IMR-90 (cell line): ENCODE measurements at regions not wholly inside any gene's neighbourhood (a gene's known extent, or its start where the extent isn't known, plus 50 kb on each side); places are given as distances from the start of the nearest gene placed in this dataset.

Experiments used
- ATAC-seq: fragments of 200-7000 bp; cut with Tn5 transposase; 2 replicates; pipeline ENCODE4 v1.9.1; 2020; ENCODE audit warnings: low read depth, mild to moderate bottlenecking, moderate library complexity
- BruUV-seq: library from RNA; stranded (reverse); fragments of 400-500 nt; replicated peaks from 2 replicates; lab custom pipeline; 2021; lab: Mats Ljungman, UMichigan
- CTCF ChIA-PET: fragments of 300-600 bp; formaldehyde crosslinking; extraction: SDS; loops from one replicate; lab custom pipeline; 2021; ENCODE audit warnings: antibody characterized with exemption; lab: Yijun Ruan, JAX
- POLR2A ChIA-PET: fragments of 300-600 bp; sonication (Branson Sonifier 250); formaldehyde crosslinking; loops from one replicate; lab custom pipeline; 2022; ENCODE audit warnings: antibody characterized with exemption; ENCODE audit not compliant: unreplicated experiment; lab: Charles Lee
- DNase-seq: peaks from one replicate; pipeline ENCODE4 v3.0.0; 2013
- H2AFZ ChIP-seq: replicated peaks from 2 replicates; pipeline ENCODE3; 2013; ENCODE audit warnings: low read length, mild to moderate bottlenecking; ENCODE audit not compliant: poor library complexity
- H2AK5ac ChIP-seq: 2 replicates; pipeline ENCODE4 v1.6.1; 2013; ENCODE audit warnings: low read depth, low read length, inconsistent platforms
- H2AK9ac ChIP-seq: replicated peaks from 2 replicates; pipeline ENCODE3; 2013; ENCODE audit warnings: mild to moderate bottlenecking, low read depth, low read length, moderate library complexity; ENCODE audit not compliant: poor library complexity
- H2BK120ac ChIP-seq: 2 replicates; pipeline ENCODE4 v1.6.1; 2013; ENCODE audit warnings: low read depth, low read length, inconsistent platforms
- H2BK15ac ChIP-seq: 3 replicates; pipeline ENCODE4 v1.6.1; 2013; ENCODE audit warnings: low read depth, low read length, inconsistent platforms
- H2BK20ac ChIP-seq: 2 replicates; pipeline ENCODE4 v1.6.1; 2013; ENCODE audit warnings: low read depth, mild to moderate bottlenecking, inconsistent platforms, low read length, moderate library complexity
- H2BK5ac ChIP-seq: 2 replicates; pipeline ENCODE4 v1.6.1; 2013; ENCODE audit warnings: mild to moderate bottlenecking, low read depth, low read length, inconsistent platforms; ENCODE audit not compliant: poor library complexity, severe bottlenecking
- H3K14ac ChIP-seq: replicated peaks from 2 replicates; pipeline ENCODE4 v1.6.1; 2013; ENCODE audit warnings: low read depth, low read length, inconsistent platforms
- H3K18ac ChIP-seq: 2 replicates; pipeline ENCODE4 v1.6.1; 2013; ENCODE audit warnings: low read depth, low read length, control low read depth
- H3K23ac ChIP-seq: 2 replicates; pipeline ENCODE4 v1.6.1; 2013; ENCODE audit warnings: low read depth, low read length, inconsistent platforms
- H3K27ac ChIP-seq: 2 replicates; pipeline ENCODE4 v1.5.1; 2013; ENCODE audit warnings: mild to moderate bottlenecking, control low read depth, low read length; ENCODE audit not compliant: insufficient read depth
- H3K27me3 ChIP-seq: 2 replicates; pipeline ENCODE4 v1.6.1; 2013; ENCODE audit warnings: low read length; ENCODE audit not compliant: control insufficient read depth, insufficient read depth
- H3K36me3 ChIP-seq: 2 replicates; pipeline ENCODE4 v1.6.1; 2013; ENCODE audit warnings: low read length, mixed read lengths; ENCODE audit not compliant: control insufficient read depth, insufficient read depth
- H3K4ac ChIP-seq: 2 replicates; pipeline ENCODE4 v1.6.1; 2013; ENCODE audit warnings: low read depth, low read length, inconsistent platforms
- H3K4me1 ChIP-seq: 2 replicates; pipeline ENCODE4 v1.6.1; 2013; ENCODE audit warnings: low read length, mixed read lengths; ENCODE audit not compliant: control insufficient read depth, insufficient read depth
- H3K4me2 ChIP-seq: 2 replicates; pipeline ENCODE4 v1.6.1; 2013; ENCODE audit warnings: low read depth, mild to moderate bottlenecking, control low read depth, low read length, moderate library complexity
- H3K4me3 ChIP-seq: 2 replicates; pipeline ENCODE4 v1.5.1; 2013; ENCODE audit warnings: low read depth, mild to moderate bottlenecking, control low read depth, low read length, moderate library complexity; ENCODE audit not compliant: insufficient read depth
- H3K56ac ChIP-seq: 2 replicates; pipeline ENCODE4 v1.6.1; 2013; ENCODE audit warnings: low read length, inconsistent platforms; ENCODE audit not compliant: insufficient read depth; ENCODE audit errors: extremely low read depth
- H3K79me1 ChIP-seq, 2 experiments: 2 replicates each; pipeline ENCODE4 v1.6.1; 2013; ENCODE audit warnings: low read length in 2 of 2, inconsistent platforms in 1 of 2, low read depth in 1 of 2
- H3K9ac ChIP-seq: 2 replicates; pipeline ENCODE4 v1.6.1; 2013; ENCODE audit warnings: low read depth, low read length, control low read depth
- H3K9me1 ChIP-seq: 2 replicates; pipeline ENCODE4 v1.6.1; 2013; ENCODE audit warnings: low read length, inconsistent platforms; ENCODE audit not compliant: insufficient read depth
- H3K9me3 ChIP-seq: 2 replicates; pipeline ENCODE4 v1.6.1; 2013; ENCODE audit warnings: low read length; ENCODE audit not compliant: control insufficient read depth, insufficient read depth
- H4K20me1 ChIP-seq: 2 replicates; pipeline ENCODE4 v1.6.1; 2013; ENCODE audit warnings: low read length, inconsistent platforms; ENCODE audit not compliant: insufficient read depth
- H4K5ac ChIP-seq: 2 replicates; pipeline ENCODE4 v1.6.1; 2013; ENCODE audit warnings: mild to moderate bottlenecking, low read depth, low read length, control low read depth
- H4K8ac ChIP-seq, 2 experiments: 2 replicates each; pipeline ENCODE4 v1.6.1; 2013; ENCODE audit warnings: low read depth in 2 of 2, low read length in 2 of 2, control low read depth in 1 of 2, inconsistent platforms in 1 of 2
- H4K91ac ChIP-seq: 2 replicates; pipeline ENCODE4 v1.6.1; 2013; ENCODE audit warnings: low read depth, low read length, inconsistent platforms; ENCODE audit not compliant: insufficient read depth
- BHLHE40 ChIP-seq: fragments of 150-350 bp; IDR thresholded peaks from 2 replicates; pipeline ENCODE4 v1.6.1; 2016; ENCODE audit warnings: mild to moderate bottlenecking, low read depth, low read length
- CHD1 ChIP-seq: IDR thresholded peaks from 2 replicates; pipeline ENCODE4 v1.6.1; 2012; ENCODE audit warnings: low read depth, low read length, improper control_type of control experiment
- MAFK ChIP-seq: IDR thresholded peaks from 2 replicates; pipeline ENCODE4 v1.6.1; 2012; ENCODE audit warnings: low read depth, low read length, improper control_type of control experiment
- RCOR1 ChIP-seq: IDR thresholded peaks from 2 replicates; pipeline ENCODE4 v1.6.1; 2012; ENCODE audit warnings: mild to moderate bottlenecking, low read length, improper control_type of control experiment; ENCODE audit not compliant: insufficient replicate concordance
- RFX5 ChIP-seq: IDR thresholded peaks from 2 replicates; pipeline ENCODE4 v1.8.0; 2012; ENCODE audit warnings: low read depth, mild to moderate bottlenecking, low read length, moderate library complexity
- dilution Hi-C: fragments of 300-500 bp; cut with HindIII; formaldehyde crosslinking; loops from one replicate; pipeline ENCODE4 v1.14.3; 2018; ENCODE audit warnings: low sequenced_read_pairs; ENCODE audit not compliant: unreplicated experiment
- in situ Hi-C: fragments of 300-500 bp; cut with MboI; formaldehyde crosslinking; loops from 3 replicates; pipeline ENCODE4 v1.14.3; 2019; ENCODE audit warnings: low sequenced_read_pairs, inconsistent platforms, mixed read lengths
- intact Hi-C: fragments of 100-400 bp; cut with micrococcal nuclease; formaldehyde crosslinking; loops from 2 replicates; pipeline ENCODE4 v1.10.0; 2022
- TF ChIP-seq, protein P1 (sequence below): fragments of 150-350 bp; IDR thresholded peaks from 2 replicates; pipeline ENCODE4 v1.6.1; 2016; ENCODE audit warnings: low read depth, mild to moderate bottlenecking, low read length, moderate library complexity, borderline replicate concordance

- Histone ChIP-seq H2BK5ac (no peak overlapping the region), H3K4me1 (no peaks in the 10 kb centered on the region), H2AK9ac (no peak overlapping the region), H4K91ac (no peak overlapping the region), H2BK15ac (no peak overlapping the region), H3K9ac (no peak overlapping the region), H3K79me1 (no peaks in the 10 kb centered on the region), H3K23ac (no peak overlapping the region), H3K4me2 (no peak overlapping the region), H4K5ac (no peak overlapping the region), H2BK20ac (no peak overlapping the region), H3K36me3 (no peaks in the 10 kb centered on the region), H2AK5ac (no peak overlapping the region), H4K20me1 (no peaks in the 10 kb centered on the region), H3K9me3 (no peaks in the 10 kb centered on the region), H3K56ac (no peak overlapping the region), H4K8ac (no peak overlapping the region), H3K4ac (no peak overlapping the region), H2BK120ac (no peak overlapping the region), H3K14ac (no peak overlapping the region), H3K4me3 (no peak overlapping the region), H3K18ac (no peak overlapping the region), H2AFZ (no peak overlapping the region), H3K9me1 (no peaks in the 10 kb centered on the region), H3K27me3 (no peaks in the 10 kb centered on the region), H3K27ac (no peak overlapping the region)
- ATAC-seq (no peak), DNase-seq (no peak)
- CTCF ChIA-PET: no interaction called here
- BruUV-seq: no TSS peak
- POLR2A ChIA-PET: no interaction called here
- in situ Hi-C loops: no loop called here
- dilution Hi-C loops: no loop called here
- TF ChIP-seq MAFK (peak; percentile 86), CHD1 (no peak), BHLHE40 (no peak), RCOR1 (no peak), RFX5 (no peak)
- TF ChIP-seq, protein P1, sequence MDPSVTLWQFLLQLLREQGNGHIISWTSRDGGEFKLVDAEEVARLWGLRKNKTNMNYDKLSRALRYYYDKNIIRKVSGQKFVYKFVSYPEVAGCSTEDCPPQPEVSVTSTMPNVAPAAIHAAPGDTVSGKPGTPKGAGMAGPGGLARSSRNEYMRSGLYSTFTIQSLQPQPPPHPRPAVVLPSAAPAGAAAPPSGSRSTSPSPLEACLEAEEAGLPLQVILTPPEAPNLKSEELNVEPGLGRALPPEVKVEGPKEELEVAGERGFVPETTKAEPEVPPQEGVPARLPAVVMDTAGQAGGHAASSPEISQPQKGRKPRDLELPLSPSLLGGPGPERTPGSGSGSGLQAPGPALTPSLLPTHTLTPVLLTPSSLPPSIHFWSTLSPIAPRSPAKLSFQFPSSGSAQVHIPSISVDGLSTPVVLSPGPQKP: no peak
- intact Hi-C loops: no loop called here
These were observed 346.1 kb downstream of the OMA1 start for GRCh38 chr1:58200437-58200836.
